ENCODE measurements at regions not wholly inside any gene's neighbourhood (a gene's known extent, or its start where the extent isn't known, plus 50 kb on each side); places are given as distances from the start of the nearest gene placed in this dataset.

DNA sequence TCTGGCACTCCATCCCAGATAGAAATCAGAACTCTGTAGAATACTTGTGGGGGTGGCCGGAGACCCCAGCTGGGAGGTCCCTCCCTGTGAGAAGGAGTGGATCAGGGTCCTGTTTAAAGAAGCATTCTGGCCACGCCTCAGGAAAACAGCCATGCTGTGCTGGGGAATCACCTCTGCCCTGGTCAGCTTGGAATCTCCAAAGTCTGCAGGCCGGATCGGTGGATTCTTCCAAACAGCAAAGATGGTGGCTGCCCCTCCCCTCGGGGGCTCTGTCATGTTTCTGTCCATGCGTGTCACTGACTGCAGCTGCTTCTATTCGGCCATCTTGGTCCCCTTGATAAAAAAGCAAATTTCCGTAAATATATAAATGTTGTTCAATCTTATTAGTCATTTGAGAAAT lies 365.9 kb downstream of the JRKL start:
- TF ChIP-seq, protein P1, sequence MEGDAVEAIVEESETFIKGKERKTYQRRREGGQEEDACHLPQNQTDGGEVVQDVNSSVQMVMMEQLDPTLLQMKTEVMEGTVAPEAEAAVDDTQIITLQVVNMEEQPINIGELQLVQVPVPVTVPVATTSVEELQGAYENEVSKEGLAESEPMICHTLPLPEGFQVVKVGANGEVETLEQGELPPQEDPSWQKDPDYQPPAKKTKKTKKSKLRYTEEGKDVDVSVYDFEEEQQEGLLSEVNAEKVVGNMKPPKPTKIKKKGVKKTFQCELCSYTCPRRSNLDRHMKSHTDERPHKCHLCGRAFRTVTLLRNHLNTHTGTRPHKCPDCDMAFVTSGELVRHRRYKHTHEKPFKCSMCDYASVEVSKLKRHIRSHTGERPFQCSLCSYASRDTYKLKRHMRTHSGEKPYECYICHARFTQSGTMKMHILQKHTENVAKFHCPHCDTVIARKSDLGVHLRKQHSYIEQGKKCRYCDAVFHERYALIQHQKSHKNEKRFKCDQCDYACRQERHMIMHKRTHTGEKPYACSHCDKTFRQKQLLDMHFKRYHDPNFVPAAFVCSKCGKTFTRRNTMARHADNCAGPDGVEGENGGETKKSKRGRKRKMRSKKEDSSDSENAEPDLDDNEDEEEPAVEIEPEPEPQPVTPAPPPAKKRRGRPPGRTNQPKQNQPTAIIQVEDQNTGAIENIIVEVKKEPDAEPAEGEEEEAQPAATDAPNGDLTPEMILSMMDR (IDR thresholded peaks at IDR 0.05), result no peak
- no peak for TF ChIP-seq POLR2A (IDR thresholded peaks at IDR 0.05)

All from esophagus squamous epithelium (tissue), 4 donors.